ENCODE measurements at regions not wholly inside any gene's neighbourhood (a gene's known extent, or its start where the extent isn't known, plus 50 kb on each side); places are given as distances from the start of the nearest gene placed in this dataset.
"Not testable (repeated sequence)": the region's sequence is repeated elsewhere in the genome, so short reads cannot be mapped to it uniquely, and the experiment has no call there.

DNA sequence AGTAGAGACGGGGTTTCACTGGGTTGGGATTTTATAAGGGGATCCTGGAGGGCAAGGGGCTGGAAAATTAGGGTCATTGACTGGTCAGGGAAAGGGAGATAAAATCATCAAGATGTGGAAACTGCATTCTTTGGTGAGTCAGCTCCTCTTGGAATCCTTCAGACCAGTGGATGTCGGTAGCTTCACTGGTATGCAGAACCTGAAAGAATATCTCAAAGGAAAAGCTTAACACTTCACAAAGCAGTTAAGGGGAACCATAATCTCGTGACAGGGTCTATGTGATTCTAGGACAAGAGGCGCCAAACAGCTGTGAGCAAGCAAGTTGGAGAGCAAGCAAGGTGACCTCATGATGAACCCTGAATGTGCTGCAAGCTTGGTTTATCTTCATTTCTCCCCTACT lies 634.7 kb upstream of the AUTS2 start:
- H3K27me3 Mint-ChIP-seq = no peaks in the 10 kb centered on the region
- no peaks in the 10 kb centered on the region for H3K4me1 Mint-ChIP-seq
- no peak overlapping the region for H3K27ac Mint-ChIP-seq
- no peaks in the 10 kb centered on the region for H3K36me3 Mint-ChIP-seq
- H3K4me3 Mint-ChIP-seq = no peak overlapping the region
- H3K9me3 Mint-ChIP-seq = peaks cover 0 to 5% (median 4%) of the 10 kb centered on the region in 3 donors

DNA sequence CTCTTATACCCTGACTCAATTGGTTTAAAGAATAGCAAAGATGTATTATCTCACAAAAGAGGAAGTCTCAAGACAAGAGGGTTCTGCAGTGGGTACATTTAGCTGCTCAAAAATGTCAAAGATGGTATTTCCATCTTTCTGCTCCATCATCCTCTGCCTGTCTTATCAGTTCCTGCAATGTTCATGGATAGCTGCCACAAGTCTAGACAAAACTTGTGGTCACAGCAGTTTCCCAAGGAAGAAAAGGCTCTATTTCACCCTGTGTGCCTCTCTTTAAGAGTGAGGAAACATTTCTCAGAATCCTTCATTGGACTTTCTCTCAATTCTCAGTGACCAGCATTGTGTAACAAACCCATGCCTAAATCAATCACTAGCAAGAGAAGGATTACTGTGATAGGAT lies 634.2 kb upstream of the AUTS2 start:
- no peaks in the 10 kb centered on the region for H3K4me1 Mint-ChIP-seq
- H3K27me3 Mint-ChIP-seq = no peaks in the 10 kb centered on the region
- no peaks in the 10 kb centered on the region for H3K36me3 Mint-ChIP-seq
- H3K27ac Mint-ChIP-seq = no peak overlapping the region
- H3K9me3 Mint-ChIP-seq = peaks cover 0 to 5% (median 4%) of the 10 kb centered on the region in 3 donors
- H3K4me3 Mint-ChIP-seq = no peak overlapping the region

DNA sequence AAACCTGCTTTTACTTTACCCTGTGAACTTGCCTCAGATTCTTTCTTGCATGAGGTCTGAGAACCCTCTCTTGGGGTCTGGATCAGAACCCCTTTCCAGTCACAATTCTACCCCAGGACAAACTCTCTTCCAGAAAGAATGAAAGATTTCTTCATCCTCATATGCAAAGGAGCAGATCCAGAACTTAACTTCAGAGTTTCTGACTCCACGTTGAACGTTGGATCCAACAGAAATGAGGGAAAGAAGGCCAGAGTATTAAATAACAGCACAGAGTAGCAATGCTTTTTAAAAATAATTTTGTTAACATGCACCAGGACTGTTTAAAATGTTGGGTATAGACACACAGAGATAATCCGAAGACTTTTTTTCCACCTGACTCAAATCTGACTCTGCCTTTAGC lies 632.9 kb upstream of the AUTS2 start:
- no peaks in the 10 kb centered on the region for H3K27me3 Mint-ChIP-seq
- no peak overlapping the region for H3K27ac Mint-ChIP-seq
- no peaks in the 10 kb centered on the region for H3K36me3 Mint-ChIP-seq
- H3K4me1 Mint-ChIP-seq = no peaks in the 10 kb centered on the region
- no peak overlapping the region for H3K4me3 Mint-ChIP-seq
- peaks cover 1 to 5% (median 4%) of the 10 kb centered on the region in 3 donors for H3K9me3 Mint-ChIP-seq

DNA sequence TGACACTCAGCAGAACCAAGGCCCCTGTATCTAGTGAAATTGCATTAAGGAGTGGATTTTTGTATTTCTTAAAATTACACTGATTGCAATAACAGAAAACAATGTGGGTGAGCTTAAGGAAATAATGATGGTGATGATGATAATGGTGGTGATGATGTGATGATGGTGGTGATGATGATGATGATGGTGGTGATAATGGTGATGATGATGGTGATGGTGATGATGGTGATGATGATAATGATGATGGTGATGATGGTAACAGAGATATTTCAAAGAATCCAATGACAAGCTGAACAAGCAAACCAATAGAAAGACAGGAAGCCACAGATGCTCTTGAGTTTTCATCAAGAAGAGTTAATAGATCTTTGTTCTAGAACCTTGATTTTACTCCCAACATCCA lies 630.7 kb upstream of the AUTS2 start:
- Mint-ChIP-seq H3K4me1 (no peaks in the 10 kb centered on the region), H3K9me3 (peaks cover 1 to 5% (median 4%) of the 10 kb centered on the region in 3 donors), H3K27me3 (no peaks in the 10 kb centered on the region), H3K36me3 (no peaks in the 10 kb centered on the region), H3K27ac (peak overlapping the region in 1 of 3 donors; percentile 8), H3K4me3 (no peak overlapping the region)

DNA sequence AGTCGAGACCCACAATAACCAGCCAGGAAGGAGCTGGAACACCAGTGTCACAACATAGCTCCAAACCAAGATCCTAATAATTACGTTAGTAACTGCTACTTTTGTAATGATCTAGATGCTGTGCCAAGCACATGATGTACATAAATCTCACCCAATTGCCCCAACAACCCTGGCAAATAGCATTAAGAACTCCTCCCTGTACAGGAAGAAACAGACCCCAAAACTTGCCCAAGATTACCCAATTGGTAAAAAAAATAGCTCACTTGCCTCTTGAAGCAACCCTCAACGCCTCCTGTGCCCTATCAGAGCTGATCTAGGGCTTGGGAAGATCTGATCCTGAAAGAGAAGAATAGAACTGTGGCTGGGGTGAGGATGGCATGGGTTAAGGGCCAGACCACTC lies 628.7 kb upstream of the AUTS2 start:
- no peaks in the 10 kb centered on the region for H3K27me3 Mint-ChIP-seq

DNA sequence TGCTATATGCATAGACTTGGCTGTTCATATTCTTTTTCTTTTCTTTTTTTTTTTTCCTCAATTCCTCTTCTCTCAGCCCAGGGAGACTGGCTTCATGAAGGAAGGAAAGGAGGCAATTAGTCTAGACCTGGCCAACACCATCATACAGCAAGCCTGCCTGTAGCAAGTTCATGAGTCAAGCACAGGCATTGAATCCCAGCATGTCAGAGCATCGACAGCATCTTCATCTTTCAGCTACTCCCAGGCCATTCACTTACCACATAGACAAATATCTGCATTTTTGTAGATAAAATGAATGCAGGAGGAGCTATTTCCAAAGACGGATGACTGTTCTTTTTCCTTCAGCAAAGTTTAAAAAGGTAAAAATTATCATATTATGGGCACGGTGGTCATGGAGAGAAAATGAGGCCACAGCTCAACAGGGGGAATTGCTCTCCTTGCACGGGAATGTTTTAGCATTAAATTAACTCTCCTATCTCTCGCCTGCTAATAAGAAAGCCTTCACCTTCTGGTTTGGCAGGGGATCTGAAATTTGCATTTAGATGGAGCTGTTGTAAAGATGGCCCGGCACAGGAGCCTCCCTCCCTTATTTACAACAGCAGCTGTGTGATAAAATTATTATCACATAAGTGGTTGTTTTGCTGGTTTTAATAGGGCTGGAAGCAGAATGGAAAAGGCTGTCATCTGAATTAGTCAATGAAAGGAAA lies 626.5 kb upstream of the AUTS2 start:
- H3K27ac Mint-ChIP-seq = no peak overlapping the region
- H3K4me1 Mint-ChIP-seq = no peaks in the 10 kb centered on the region
- no peaks in the 10 kb centered on the region for H3K36me3 Mint-ChIP-seq
- no peak overlapping the region for H3K4me3 Mint-ChIP-seq
- H3K27me3 Mint-ChIP-seq = no peaks in the 10 kb centered on the region
- peaks cover 1 to 4% (median 3%) of the 10 kb centered on the region in 3 donors for H3K9me3 Mint-ChIP-seq

More for the DNA sequence above, 628.7 kb upstream of the AUTS2 start:
- Mint-ChIP-seq H3K4me1 (no peaks in the 10 kb centered on the region), H3K36me3 (no peaks in the 10 kb centered on the region), H3K9me3 (peaks cover 1 to 4% (median 3%) of the 10 kb centered on the region in 3 donors), H3K4me3 (no peak overlapping the region), H3K27ac (no peak overlapping the region)

DNA sequence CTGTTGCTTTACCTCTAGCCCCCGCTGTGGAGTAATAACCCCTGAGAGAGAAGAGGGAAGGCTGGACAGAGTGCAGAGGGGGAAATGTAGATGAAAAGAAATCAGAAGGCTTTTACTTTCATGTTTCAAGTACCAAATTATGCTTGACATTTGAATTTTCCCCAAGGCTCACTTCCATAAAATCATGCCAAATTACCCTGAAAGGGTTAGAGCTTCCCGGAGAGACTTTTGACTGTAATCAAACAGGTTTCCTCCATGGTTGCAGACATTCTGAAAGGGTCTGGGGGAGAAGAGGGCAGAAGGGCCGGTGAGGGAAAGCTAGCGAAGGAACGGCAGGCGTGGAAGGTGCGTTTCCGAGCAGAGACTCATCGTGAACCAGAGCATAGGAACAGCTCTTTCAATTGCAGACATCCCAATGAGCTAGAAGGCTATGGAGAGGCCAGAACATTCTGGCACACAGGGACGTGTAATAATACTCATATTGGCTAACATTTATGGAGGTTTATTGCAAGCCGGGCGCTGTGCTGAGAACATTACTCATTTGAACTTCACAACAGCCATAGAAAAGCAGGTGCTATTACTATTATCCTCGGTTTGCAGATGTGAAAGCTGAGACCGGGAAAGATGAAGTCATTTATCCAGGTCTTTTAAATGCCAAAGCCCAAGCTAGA lies 620.8 kb upstream of the AUTS2 start:
- Mint-ChIP-seq H3K4me1 (no peaks in the 10 kb centered on the region), H3K27ac (no peak overlapping the region), H3K4me3 (no peak overlapping the region), H3K36me3 (no peaks in the 10 kb centered on the region), H3K9me3 (peaks cover 4 to 14% (median 8%) of the 10 kb centered on the region in 3 donors), H3K27me3 (no peaks in the 10 kb centered on the region)

DNA sequence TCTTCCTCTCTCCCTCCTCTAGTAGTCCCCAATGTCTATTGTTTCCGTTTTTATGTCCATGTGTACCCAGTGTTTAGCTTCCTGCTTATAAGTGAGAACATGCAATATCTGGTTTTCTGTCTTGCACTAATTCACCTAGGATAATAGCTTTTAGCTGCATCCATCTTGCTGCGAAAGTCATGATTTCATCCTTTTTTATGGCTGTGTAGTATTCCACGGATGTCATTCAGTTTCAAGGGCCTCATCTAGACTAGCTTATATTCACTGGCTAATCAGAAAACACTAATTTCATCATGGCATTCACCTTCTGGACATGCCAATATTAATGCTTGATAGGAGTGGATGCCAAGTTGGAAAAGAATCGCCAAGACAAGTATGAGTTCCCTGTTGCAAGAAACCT lies 619.6 kb upstream of the AUTS2 start:
- Mint-ChIP-seq H3K4me1 (no peaks in the 10 kb centered on the region), H3K36me3 (no peaks in the 10 kb centered on the region), H3K4me3 (no peak overlapping the region), H3K27ac (peak overlapping the region in 1 of 3 donors; percentile 39), H3K9me3 (peaks cover 7 to 14% (median 8%) of the 10 kb centered on the region in 3 donors), H3K27me3 (no peaks in the 10 kb centered on the region)

DNA sequence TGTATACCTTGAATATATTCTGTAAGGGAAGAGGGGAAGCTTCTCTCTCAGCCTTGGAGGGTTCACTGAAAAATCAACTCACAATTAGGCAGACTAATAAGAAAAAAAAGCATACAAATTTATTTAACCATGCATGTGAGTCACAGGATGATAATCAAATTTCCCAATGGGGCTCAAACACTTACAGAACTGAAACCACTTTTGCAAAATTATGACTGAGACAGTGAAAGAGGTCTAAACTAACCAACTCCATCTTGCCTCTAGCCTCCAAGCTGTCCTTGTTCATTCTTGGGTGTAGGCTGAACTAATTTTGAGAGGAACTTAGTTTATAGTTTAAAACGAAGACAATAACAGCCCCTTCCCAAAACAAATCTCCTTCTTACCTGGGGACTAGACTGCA lies 618.3 kb upstream of the AUTS2 start:
- no peak overlapping the region for H3K27ac Mint-ChIP-seq
- no peaks in the 10 kb centered on the region for H3K4me1 Mint-ChIP-seq
- H3K36me3 Mint-ChIP-seq = no peaks in the 10 kb centered on the region
- H3K27me3 Mint-ChIP-seq = no peaks in the 10 kb centered on the region
- peaks cover 7 to 14% (median 8%) of the 10 kb centered on the region in 3 donors for H3K9me3 Mint-ChIP-seq
- no peak overlapping the region for H3K4me3 Mint-ChIP-seq

DNA sequence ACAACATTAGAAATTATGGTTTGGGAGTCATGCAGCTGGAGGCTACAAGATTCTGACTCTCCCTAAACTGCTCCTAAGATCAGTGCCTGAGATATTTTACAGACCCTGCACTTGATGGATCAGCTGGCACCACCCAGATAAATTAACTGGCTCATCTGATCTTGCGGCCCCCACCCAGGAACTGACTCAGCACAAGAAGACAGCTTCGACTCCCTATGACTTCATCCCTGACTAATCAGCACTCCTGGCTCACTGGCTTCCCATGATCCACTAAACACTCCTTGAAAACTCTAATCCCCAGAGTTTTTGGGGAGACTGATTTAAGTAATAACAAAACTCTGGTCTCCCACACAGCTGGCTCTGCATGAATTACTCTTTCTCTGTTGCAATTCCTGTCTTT lies 617.8 kb upstream of the AUTS2 start:
- peaks cover 8 to 14% (median 9%) of the 10 kb centered on the region in 3 donors for H3K9me3 Mint-ChIP-seq
- H3K36me3 Mint-ChIP-seq, H3K27ac Mint-ChIP-seq, H3K27me3 Mint-ChIP-seq, H3K4me1 Mint-ChIP-seq, H3K4me3 Mint-ChIP-seq: not testable (repeated sequence)

DNA sequence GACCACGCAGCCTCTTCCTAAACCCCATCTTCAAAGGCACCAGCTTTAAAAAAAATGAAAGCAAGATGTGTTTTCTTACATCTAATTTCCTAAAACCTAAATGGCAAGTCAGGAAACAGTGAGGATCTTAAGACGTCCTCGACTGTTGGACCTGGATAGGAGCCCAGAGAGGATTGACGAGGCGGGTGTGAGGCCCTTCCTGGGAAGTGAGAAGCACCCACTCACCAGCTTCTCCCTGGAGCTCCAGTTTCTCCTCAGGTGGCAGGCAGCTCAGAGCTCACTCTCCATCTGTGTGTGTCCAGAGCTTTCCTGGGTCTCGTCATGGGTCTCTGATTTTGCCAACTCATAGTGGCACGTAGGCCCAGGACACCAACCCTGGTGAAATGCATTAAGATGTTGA lies 614.0 kb upstream of the AUTS2 start:
- H3K27ac Mint-ChIP-seq = no peak overlapping the region
- no peaks in the 10 kb centered on the region for H3K36me3 Mint-ChIP-seq
- no peak overlapping the region for H3K4me3 Mint-ChIP-seq
- no peaks in the 10 kb centered on the region for H3K4me1 Mint-ChIP-seq
- H3K27me3 Mint-ChIP-seq = no peaks in the 10 kb centered on the region
- peaks cover 5 to 21% (median 13%) of the 10 kb centered on the region in 3 donors for H3K9me3 Mint-ChIP-seq

DNA sequence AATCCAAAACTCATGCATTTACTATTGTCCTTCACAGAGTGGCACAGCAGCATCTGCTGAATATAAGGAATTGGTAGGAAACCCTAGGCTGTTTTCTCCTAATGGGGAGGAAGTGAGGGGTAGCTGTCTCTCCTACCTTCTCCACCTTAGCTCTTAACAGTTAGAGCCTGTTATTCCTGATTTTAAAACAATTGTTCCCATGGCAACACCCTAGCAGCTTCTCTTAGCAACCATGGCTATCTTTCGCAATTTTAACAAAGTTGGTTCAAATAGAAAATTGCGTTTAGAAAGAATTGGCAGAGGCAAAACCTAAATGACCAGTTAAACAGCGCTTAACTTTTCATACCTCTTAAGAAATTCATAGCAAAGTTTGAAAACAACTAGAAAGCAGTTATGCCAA lies 603.4 kb upstream of the AUTS2 start:
- Mint-ChIP-seq H3K27me3 (peaks cover 1% of the 10 kb centered on the region), H3K27ac (no peak overlapping the region), H3K36me3 (no peaks in the 10 kb centered on the region), H3K4me3 (no peak overlapping the region), H3K4me1 (no peaks in the 10 kb centered on the region), H3K9me3 (peaks cover 3 to 6% (median 5%) of the 10 kb centered on the region in 3 donors)

DNA sequence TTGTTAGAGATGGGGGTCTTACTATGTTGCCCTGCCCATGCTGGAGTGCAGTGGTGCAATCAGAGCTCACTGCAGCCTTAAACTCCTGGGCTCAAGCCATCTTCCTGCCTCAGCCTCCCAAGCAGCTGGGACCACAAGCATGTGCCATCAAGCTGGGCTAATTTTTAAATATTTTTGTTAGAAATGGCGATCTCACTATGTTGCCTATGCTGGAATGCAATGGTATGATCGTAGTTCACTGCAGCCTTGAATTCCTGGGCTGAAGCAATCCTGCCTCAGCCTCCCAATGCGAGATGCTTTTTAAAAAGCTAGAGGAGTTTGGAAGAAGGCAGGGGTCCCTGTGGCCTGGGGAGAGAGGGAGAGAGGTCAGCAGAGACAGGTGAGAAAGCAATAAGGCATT lies 600.1 kb upstream of the AUTS2 start:
- peak overlapping the region in 1 of 4 donors; percentile 23 for H3K4me3 Mint-ChIP-seq
- peaks cover 2% of the 10 kb centered on the region for H3K36me3 Mint-ChIP-seq
- H3K27me3 Mint-ChIP-seq = peaks cover 1% of the 10 kb centered on the region
- H3K4me1 Mint-ChIP-seq = no peaks in the 10 kb centered on the region
- H3K27ac Mint-ChIP-seq = no peak overlapping the region
- peaks cover 10 to 17% (median 13%) of the 10 kb centered on the region in 3 donors for H3K9me3 Mint-ChIP-seq

DNA sequence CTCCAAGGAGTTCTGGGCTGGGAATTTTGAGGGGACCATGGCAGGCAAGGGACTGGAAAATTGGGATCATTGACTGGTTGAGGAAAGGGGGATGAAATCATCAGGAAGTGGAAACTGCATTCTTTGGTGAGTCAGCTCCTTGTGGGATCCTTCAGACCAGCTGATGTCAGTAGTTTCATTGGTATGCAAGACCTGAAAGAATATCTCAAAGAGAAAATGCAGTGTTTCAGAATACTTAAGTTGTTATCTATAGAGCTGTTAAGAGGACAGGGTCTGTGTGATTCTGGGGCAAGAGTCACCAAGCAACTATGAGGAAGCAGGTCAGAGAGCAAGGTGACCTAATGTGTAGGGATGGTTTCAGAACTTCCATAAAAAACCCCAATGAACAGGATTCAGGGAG lies 595.9 kb upstream of the AUTS2 start:
- H3K27me3 Mint-ChIP-seq = peaks cover 1% of the 10 kb centered on the region
- H3K4me1 Mint-ChIP-seq = no peaks in the 10 kb centered on the region
- H3K4me3 Mint-ChIP-seq = no peak overlapping the region
- H3K27ac Mint-ChIP-seq = no peak overlapping the region
- H3K9me3 Mint-ChIP-seq = peaks cover 6 to 20% (median 19%) of the 10 kb centered on the region in 3 donors
- H3K36me3 Mint-ChIP-seq = peaks cover 2% of the 10 kb centered on the region

DNA sequence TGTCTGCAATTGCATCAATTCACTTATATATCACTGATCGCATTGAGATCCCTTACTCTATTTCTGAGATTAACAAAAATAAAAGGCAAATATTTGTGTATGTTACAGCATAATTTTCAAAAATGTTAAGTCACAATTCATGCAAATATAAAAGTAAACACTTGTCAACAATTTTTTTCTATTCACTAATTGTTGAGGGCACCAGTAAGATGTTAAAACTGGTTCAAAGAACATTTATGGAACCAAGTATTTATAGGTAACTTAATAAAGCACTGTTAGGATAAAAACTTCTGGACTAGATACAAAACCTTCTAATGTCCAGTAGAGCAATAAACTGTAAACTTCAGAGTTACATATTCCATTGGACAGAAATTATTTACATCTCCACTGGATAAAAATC lies 586.1 kb upstream of the AUTS2 start:
- H3K36me3 Mint-ChIP-seq = no peaks in the 10 kb centered on the region
- H3K9me3 Mint-ChIP-seq = peaks cover 4 to 13% (median 8%) of the 10 kb centered on the region in 3 donors
- no peak overlapping the region for H3K27ac Mint-ChIP-seq
- no peak overlapping the region for H3K4me3 Mint-ChIP-seq
- no peaks in the 10 kb centered on the region for H3K4me1 Mint-ChIP-seq
- H3K27me3 Mint-ChIP-seq = no peaks in the 10 kb centered on the region

DNA sequence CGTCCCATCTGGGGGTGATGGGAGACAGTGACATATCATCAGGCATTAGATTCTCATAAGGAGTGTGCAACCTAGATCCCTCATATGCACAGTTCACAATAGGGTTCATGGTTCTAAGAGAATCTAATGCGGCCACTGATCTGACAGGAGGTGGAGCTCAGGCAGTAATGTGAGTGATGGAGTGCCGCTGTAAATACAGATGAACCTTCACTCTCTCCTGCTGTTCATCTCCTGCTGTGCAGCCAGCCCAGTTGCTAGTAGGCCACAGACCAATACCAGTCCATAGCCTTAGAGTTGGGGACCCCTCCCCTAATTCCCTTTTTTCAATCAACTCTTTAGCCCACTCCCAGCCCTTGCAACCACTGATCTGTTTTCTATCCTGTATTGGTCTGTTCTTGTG lies 581.1 kb upstream of the AUTS2 start:
- Mint-ChIP-seq H3K36me3 (no peaks in the 10 kb centered on the region), H3K4me3 (no peak overlapping the region), H3K4me1 (no peaks in the 10 kb centered on the region), H3K27me3 (no peaks in the 10 kb centered on the region), H3K9me3 (peaks cover 0 to 23% (median 11%) of the 10 kb centered on the region in 3 donors), H3K27ac (no peak overlapping the region)

All from IgD-negative memory B cell (primary cell).